Panc1 (cell line): ENCODE measurements at regions not wholly inside any gene's neighbourhood (a gene's known extent, or its start where the extent isn't known, plus 50 kb on each side); places are given as distances from the start of the nearest gene placed in this dataset.

Experiments
- ATAC-seq: fragments of 200-7000 bp; cut with Tn5 transposase; 2 replicates; pipeline ENCODE4 v1.9.1; 2020; ENCODE audit warnings: mild to moderate bottlenecking, moderate library complexity
- BruUV-seq: library from RNA; stranded (reverse); fragments of 400-500 nt; replicated peaks from 2 replicates; lab custom pipeline; 2021; lab: Mats Ljungman, UMichigan
- CTCF ChIA-PET: fragments of 300-600 bp; sonication (Branson Sonifier 250); formaldehyde crosslinking; loops from one replicate; lab custom pipeline; 2022; ENCODE audit warnings: antibody characterized with exemption; lab: Charles Lee
- POLR2A ChIA-PET: fragments of 300-600 bp; sonication (Branson Sonifier 250); formaldehyde crosslinking; loops from one replicate; lab custom pipeline; 2022; ENCODE audit warnings: antibody characterized with exemption; lab: Charles Lee
- DNase-seq: peaks from one replicate; pipeline ENCODE4 v3.0.0-alpha.2; 2010; ENCODE audit warnings: low read depth, low spot score
- H3K27ac ChIP-seq: 2 replicates; pipeline ENCODE4 v1.5.1; 2011; ENCODE audit warnings: mild to moderate bottlenecking, low read length, inconsistent platforms
- H3K27me3 ChIP-seq: fragments of 200-500 bp; sonication (Bioruptor generic); 2 replicates; pipeline ENCODE4 v1.6.0; 2014; ENCODE audit warnings: low read length, inconsistent platforms; ENCODE audit not compliant: control insufficient read depth, insufficient read depth
- H3K36me3 ChIP-seq: fragments of 200-500 bp; sonication (Bioruptor generic); 2 replicates; pipeline ENCODE4 v1.5.1; 2014; ENCODE audit warnings: inconsistent platforms, mild to moderate bottlenecking, low read length, moderate library complexity; ENCODE audit not compliant: control insufficient read depth, insufficient read depth
- H3K4me1 ChIP-seq: 2 replicates; pipeline ENCODE4 v1.5.1; 2011; ENCODE audit warnings: inconsistent platforms, mild to moderate bottlenecking, low read length, moderate library complexity; ENCODE audit not compliant: control insufficient read depth, insufficient read depth
- H3K4me3 ChIP-seq, 2 experiments: 2 replicates each; pipeline ENCODE4 v1.5.1; 2011 to 2012; ENCODE audit warnings: low read depth in 2 of 2, low read length in 2 of 2, mild to moderate bottlenecking in 2 of 2, inconsistent platforms in 1 of 2, moderate library complexity in 1 of 2
- H3K9me3 ChIP-seq: fragments of 200-500 bp; sonication (Bioruptor generic); 2 replicates; pipeline ENCODE4 v1.5.1; 2014; ENCODE audit warnings: low read depth, mild to moderate bottlenecking, inconsistent platforms, low read length, moderate library complexity; ENCODE audit not compliant: control insufficient read depth, insufficient read depth
- CTCF ChIP-seq: fragments of 450-650 bp; IDR thresholded peaks from 2 replicates; pipeline ENCODE4 v1.5.1; 2017; ENCODE audit warnings: mild to moderate bottlenecking
- POLR2AphosphoS5 ChIP-seq: IDR thresholded peaks from 2 replicates; pipeline ENCODE4 v1.6.1; 2012; ENCODE audit warnings: mild to moderate bottlenecking, low read depth, low read length, moderate library complexity
- REST ChIP-seq, 2 experiments: IDR thresholded peaks; 2 replicates each; pipeline ENCODE4 v1.6.1; 2011 to 2012; ENCODE audit warnings: low read depth in 2 of 2, control low read depth in 1 of 2, low read length in 1 of 2, mild to moderate bottlenecking in 1 of 2, moderate library complexity in 1 of 2; ENCODE audit not compliant: insufficient read depth in 1 of 2
- SIN3A ChIP-seq: IDR thresholded peaks from 2 replicates; pipeline ENCODE4 v1.6.1; 2012; ENCODE audit warnings: low read depth, mild to moderate bottlenecking, low read length, moderate library complexity, borderline replicate concordance; ENCODE audit not compliant: insufficient read depth
- TCF7L2 ChIP-seq: IDR thresholded peaks from 2 replicates; pipeline ENCODE4 v1.6.1; 2011; ENCODE audit warnings: mild to moderate bottlenecking, low read depth, low read length, inconsistent platforms
- in situ Hi-C: cut with HindIII; loops from 2 replicates; pipeline ENCODE4 v1.10.0; 2016; ENCODE audit warnings: low sequenced_read_pairs, low pct_unique_long_range_greater_than_20kb
- intact Hi-C: fragments of 100-400 bp; cut with micrococcal nuclease; formaldehyde crosslinking; loops from one replicate; pipeline ENCODE4 v1.10.0; 2022; ENCODE audit not compliant: unreplicated experiment

- Histone ChIP-seq H3K9me3 (no peaks in the 10 kb centered on the region), H3K27me3 (no peaks in the 10 kb centered on the region), H3K4me3 (no peak overlapping the region), H3K36me3 (no peaks in the 10 kb centered on the region), H3K4me1 (no peaks in the 10 kb centered on the region), H3K27ac (no peak overlapping the region)
- intact Hi-C loops = no loop called here
- CTCF ChIA-PET = no interaction called here
- ATAC-seq = no peak
- POLR2A ChIA-PET = no interaction called here
- in situ Hi-C loops = no loop called here
- no peak for TF ChIP-seq POLR2AphosphoS5
- TF ChIP-seq TCF7L2 = no peak
- no peak for TF ChIP-seq CTCF
- no peak for TF ChIP-seq SIN3A
- no peak for TF ChIP-seq REST (IDR thresholded peaks at IDR 0.05; ENCODE audit: insufficient read depth in 1 of 2, low read depth in 2 of 2, low read length in 1 of 2)
- no peak for DNase-seq
- no TSS peak for BruUV-seq
These were observed 155.4 kb upstream of the TOM1L1 start for GRCh38 chr17:54745239-54745638.

GRCh38 chr17:54745862-54746261 is 154.8 kb upstream of the TOM1L1 start:
- no TSS peak for BruUV-seq
- TF ChIP-seq REST (IDR thresholded peaks at IDR 0.05; ENCODE audit: insufficient read depth in 1 of 2, low read depth in 2 of 2, low read length in 1 of 2) (no peak), POLR2AphosphoS5 (no peak), SIN3A (no peak), CTCF (no peak), TCF7L2 (no peak)
- Histone ChIP-seq H3K9me3 (no peaks in the 10 kb centered on the region), H3K4me1 (no peaks in the 10 kb centered on the region), H3K27ac (no peak overlapping the region), H3K4me3 (no peak overlapping the region), H3K36me3 (no peaks in the 10 kb centered on the region), H3K27me3 (no peaks in the 10 kb centered on the region)
- ChIA-PET POLR2A (no interaction called here), CTCF (no interaction called here)
- intact Hi-C loops = no loop called here
- DNase-seq = no peak
- no peak for ATAC-seq
- in situ Hi-C loops = no loop called here
